WTC11 (cell line): ENCODE measurements at regions not wholly inside any gene's neighbourhood (a gene's known extent, or its start where the extent isn't known, plus 50 kb on each side); places are given as distances from the start of the nearest gene placed in this dataset.

Experiments
- ATAC-seq: fragments of 200-7000 bp; cut with Tn5 transposase; 2 replicates; pipeline ENCODE4 v1.10.0; 2021; ENCODE audit warnings: mild to moderate bottlenecking, moderate library complexity
- CTCF ChIA-PET: fragments of 300-600 bp; sonication (Branson Sonifier 250); formaldehyde crosslinking; loops from one replicate; lab custom pipeline; 2021; ENCODE audit warnings: antibody characterized with exemption; lab: Charles Lee
- POLR2A ChIA-PET: fragments of 350-600 bp; sonication (Branson Sonifier 250); formaldehyde crosslinking; loops from one replicate; lab custom pipeline; 2021; ENCODE audit warnings: antibody characterized with exemption; lab: Charles Lee
- DNase-seq: peaks from one replicate; pipeline ENCODE4 v3.0.0; 2021; ENCODE audit warnings: low spot score
- H3K27ac Mint-ChIP-seq: 2 replicates; pipeline ENCODE4 v1.8.0; 2021; ENCODE audit warnings: mixed read lengths
- H3K27me3 Mint-ChIP-seq: 2 replicates; pipeline ENCODE4 v1.8.0; 2021; ENCODE audit warnings: low read depth, mild to moderate bottlenecking, moderate library complexity, mixed read lengths
- H3K36me3 Mint-ChIP-seq: 2 replicates; pipeline ENCODE4 v1.8.0; 2021; ENCODE audit warnings: mixed read lengths
- H3K4me1 Mint-ChIP-seq: 2 replicates; pipeline ENCODE4 v1.8.0; 2022; ENCODE audit warnings: mixed read lengths
- H3K4me3 Mint-ChIP-seq: 2 replicates; pipeline ENCODE4 v1.8.0; 2021; ENCODE audit warnings: mild to moderate bottlenecking, moderate library complexity, mixed read lengths
- H3K9me3 Mint-ChIP-seq: 2 replicates; pipeline ENCODE4 v1.8.0; 2021; ENCODE audit warnings: mixed read lengths
- CREB1 ChIP-seq: sonication (generic); formaldehyde crosslinking; IDR thresholded peaks from 2 replicates; pipeline ENCODE4 v1.8.0; 2023; ENCODE audit warnings: mild to moderate bottlenecking, missing genetic modification reagents
- CREM ChIP-seq: sonication (generic); formaldehyde crosslinking; IDR thresholded peaks from 2 replicates; pipeline ENCODE4 v1.8.1; 2022; ENCODE audit warnings: mild to moderate bottlenecking, missing genetic modification reagents, moderate library complexity
- ELF4 ChIP-seq: sonication (generic); formaldehyde crosslinking; IDR thresholded peaks from 2 replicates; pipeline ENCODE4 v1.8.1; 2022; ENCODE audit warnings: low read depth, mild to moderate bottlenecking, moderate library complexity, missing genetic modification reagents
- ETV6 ChIP-seq: sonication (generic); formaldehyde crosslinking; IDR thresholded peaks from 2 replicates; pipeline ENCODE4 v1.8.1; 2022; ENCODE audit warnings: mild to moderate bottlenecking, missing genetic modification reagents
- FOXP1 ChIP-seq: sonication (generic); formaldehyde crosslinking; IDR thresholded peaks from 2 replicates; pipeline ENCODE4 v1.8.0; 2022; ENCODE audit warnings: missing genetic modification reagents, mild to moderate bottlenecking, moderate library complexity, borderline replicate concordance
- GABPB1 ChIP-seq: sonication (generic); formaldehyde crosslinking; IDR thresholded peaks from 2 replicates; pipeline ENCODE4 v1.8.1; 2023; ENCODE audit warnings: mild to moderate bottlenecking, missing genetic modification reagents
- HMGA2 ChIP-seq: fragments of 250-450 bp; sonication (Bioruptor Pico); IDR thresholded peaks from 2 replicates; pipeline ENCODE4 v1.4.0; 2021; ENCODE audit warnings: mild to moderate bottlenecking, moderate library complexity
- MXD4 ChIP-seq: fragments of 250-450 bp; sonication (Bioruptor Pico); IDR thresholded peaks from 2 replicates; pipeline ENCODE4 v1.8.0; 2021; ENCODE audit warnings: mild to moderate bottlenecking, moderate library complexity, borderline replicate concordance
- NFATC4 ChIP-seq: fragments of 250-450 bp; sonication (Bioruptor Pico); IDR thresholded peaks from 2 replicates; pipeline ENCODE4 v1.9.0; 2021; ENCODE audit warnings: mild to moderate bottlenecking
- ZNF138 ChIP-seq: sonication (generic); formaldehyde crosslinking; conservative IDR thresholded peaks from 2 replicates; pipeline ENCODE4 v1.8.1; 2022; ENCODE audit warnings: mild to moderate bottlenecking, moderate library complexity, missing genetic modification reagents
- ZNF396 ChIP-seq: fragments of 250-450 bp; sonication (Bioruptor Pico); IDR thresholded peaks from 2 replicates; pipeline ENCODE4 v1.8.0; 2021; ENCODE audit warnings: mild to moderate bottlenecking, moderate library complexity, borderline replicate concordance
- TF ChIP-seq, protein P1 (sequence below): fragments of 250-450 bp; sonication (Bioruptor Pico); conservative IDR thresholded peaks from 2 replicates; pipeline ENCODE4 v1.9.0; 2021; ENCODE audit warnings: mild to moderate bottlenecking
- TF ChIP-seq, protein P2 (sequence below): fragments of 250-450 bp; sonication (Bioruptor Pico); IDR thresholded peaks from 2 replicates; pipeline ENCODE4 v1.9.0; 2021; ENCODE audit warnings: mild to moderate bottlenecking
- TF ChIP-seq, protein P3 (sequence below): sonication (generic); formaldehyde crosslinking; IDR thresholded peaks from 2 replicates; pipeline ENCODE4 v1.8.1; 2022; ENCODE audit warnings: low read depth, mild to moderate bottlenecking, moderate library complexity, missing genetic modification reagents, borderline replicate concordance
- TF ChIP-seq, protein P4 (sequence below): sonication (generic); formaldehyde crosslinking; IDR thresholded peaks from 2 replicates; pipeline ENCODE4 v1.8.1; 2023; ENCODE audit warnings: mild to moderate bottlenecking, missing genetic modification reagents, moderate library complexity
- TF ChIP-seq, protein P5 (sequence below): sonication (generic); formaldehyde crosslinking; IDR thresholded peaks from 2 replicates; pipeline ENCODE4 v1.8.1; 2022; ENCODE audit warnings: low read depth, missing genetic modification reagents, borderline replicate concordance
- TF ChIP-seq, protein P6 (sequence below): sonication (generic); formaldehyde crosslinking; IDR thresholded peaks from 2 replicates; pipeline ENCODE4 v1.8.1; 2022; ENCODE audit warnings: mild to moderate bottlenecking, missing genetic modification reagents, moderate library complexity, borderline replicate concordance
- TF ChIP-seq, protein P7 (sequence below): sonication (generic); formaldehyde crosslinking; IDR thresholded peaks from 2 replicates; pipeline ENCODE4 v1.8.0; 2022; ENCODE audit warnings: mild to moderate bottlenecking, missing genetic modification reagents

DNA sequence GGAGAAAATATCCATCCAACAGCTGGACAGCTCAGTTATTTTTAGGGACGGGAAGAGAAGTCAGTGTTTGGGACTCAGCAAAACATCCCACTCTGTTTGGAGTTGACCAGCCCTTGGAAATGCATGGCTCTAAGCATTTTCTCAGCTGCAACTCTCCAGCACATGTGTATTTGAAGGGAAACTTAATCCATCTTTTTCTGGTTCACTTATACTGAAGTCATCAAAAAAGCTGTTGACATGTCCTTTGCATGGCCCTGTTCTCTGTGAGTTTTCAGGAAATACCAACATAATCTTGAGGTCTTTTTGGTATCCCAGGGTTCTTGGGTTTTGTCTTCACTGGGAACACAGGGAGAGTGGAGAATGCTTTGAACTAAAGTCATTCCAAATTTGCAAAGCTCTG is 91.9 kb upstream of the CELF4 start:
- DNase-seq (no peak), ATAC-seq (no peak)
- H3K27me3 Mint-ChIP-seq = peaks cover 3% of the 10 kb centered on the region
- TF ChIP-seq ELF4 (no peak), NFATC4 (CRISPR knock-in tag) (no peak), ETV6 (no peak), CREM (CRISPR knock-in tag) (no peak), GABPB1 (CRISPR knock-in tag) (no peak), ZNF396 (CRISPR knock-in tag) (no peak), CREB1 (CRISPR knock-in tag) (no peak), FOXP1 (CRISPR knock-in tag) (no peak), ZNF138 (CRISPR knock-in tag) (no peak), HMGA2 (no peak), MXD4 (no peak)
- TF ChIP-seq, protein P1, sequence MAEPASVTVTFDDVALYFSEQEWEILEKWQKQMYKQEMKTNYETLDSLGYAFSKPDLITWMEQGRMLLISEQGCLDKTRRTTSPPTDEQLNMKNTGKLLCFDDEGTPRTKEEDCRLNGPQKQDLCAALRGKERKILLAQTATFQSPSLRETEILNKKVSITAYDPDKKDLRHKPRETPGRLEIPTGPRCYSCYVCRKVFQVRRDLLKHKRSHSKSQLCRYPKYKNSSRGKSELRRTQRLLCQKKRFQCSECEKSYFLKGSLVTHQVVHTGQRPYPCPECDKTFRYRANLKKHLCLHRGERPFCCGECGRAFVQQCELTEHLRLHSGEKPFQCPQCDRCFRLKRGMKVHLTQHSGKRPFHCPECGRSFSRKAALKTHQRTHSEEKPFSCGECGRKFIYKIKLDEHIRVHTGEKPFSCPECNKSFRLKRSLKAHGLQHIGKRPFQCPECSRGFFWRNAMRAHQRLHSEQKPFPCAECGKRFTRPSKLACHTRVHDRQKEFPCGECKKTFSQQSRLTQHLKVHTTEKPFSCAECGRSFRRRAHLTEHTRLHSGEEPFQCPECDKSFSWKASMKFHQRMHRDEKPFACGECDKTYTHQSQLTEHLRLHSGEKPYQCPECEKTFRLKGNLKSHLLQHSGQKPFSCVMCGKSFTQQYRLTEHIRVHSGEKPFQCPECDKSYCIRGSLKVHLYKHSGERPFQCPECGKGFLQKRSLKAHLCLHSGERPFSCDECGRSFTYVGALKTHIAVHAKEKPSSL (CRISPR knock-in tag) = no peak
- TF ChIP-seq, protein P2, sequence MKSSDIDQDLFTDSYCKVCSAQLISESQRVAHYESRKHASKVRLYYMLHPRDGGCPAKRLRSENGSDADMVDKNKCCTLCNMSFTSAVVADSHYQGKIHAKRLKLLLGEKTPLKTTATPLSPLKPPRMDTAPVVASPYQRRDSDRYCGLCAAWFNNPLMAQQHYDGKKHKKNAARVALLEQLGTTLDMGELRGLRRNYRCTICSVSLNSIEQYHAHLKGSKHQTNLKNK (CRISPR knock-in tag) = no peak
- TF ChIP-seq, protein P3, sequence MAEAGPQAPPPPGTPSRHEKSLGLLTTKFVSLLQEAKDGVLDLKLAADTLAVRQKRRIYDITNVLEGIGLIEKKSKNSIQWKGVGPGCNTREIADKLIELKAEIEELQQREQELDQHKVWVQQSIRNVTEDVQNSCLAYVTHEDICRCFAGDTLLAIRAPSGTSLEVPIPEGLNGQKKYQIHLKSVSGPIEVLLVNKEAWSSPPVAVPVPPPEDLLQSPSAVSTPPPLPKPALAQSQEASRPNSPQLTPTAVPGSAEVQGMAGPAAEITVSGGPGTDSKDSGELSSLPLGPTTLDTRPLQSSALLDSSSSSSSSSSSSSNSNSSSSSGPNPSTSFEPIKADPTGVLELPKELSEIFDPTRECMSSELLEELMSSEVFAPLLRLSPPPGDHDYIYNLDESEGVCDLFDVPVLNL (CRISPR knock-in tag) = no peak
- TF ChIP-seq, protein P4, sequence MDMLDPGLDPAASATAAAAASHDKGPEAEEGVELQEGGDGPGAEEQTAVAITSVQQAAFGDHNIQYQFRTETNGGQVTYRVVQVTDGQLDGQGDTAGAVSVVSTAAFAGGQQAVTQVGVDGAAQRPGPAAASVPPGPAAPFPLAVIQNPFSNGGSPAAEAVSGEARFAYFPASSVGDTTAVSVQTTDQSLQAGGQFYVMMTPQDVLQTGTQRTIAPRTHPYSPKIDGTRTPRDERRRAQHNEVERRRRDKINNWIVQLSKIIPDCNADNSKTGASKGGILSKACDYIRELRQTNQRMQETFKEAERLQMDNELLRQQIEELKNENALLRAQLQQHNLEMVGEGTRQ (CRISPR knock-in tag) = no peak
- TF ChIP-seq, protein P5, sequence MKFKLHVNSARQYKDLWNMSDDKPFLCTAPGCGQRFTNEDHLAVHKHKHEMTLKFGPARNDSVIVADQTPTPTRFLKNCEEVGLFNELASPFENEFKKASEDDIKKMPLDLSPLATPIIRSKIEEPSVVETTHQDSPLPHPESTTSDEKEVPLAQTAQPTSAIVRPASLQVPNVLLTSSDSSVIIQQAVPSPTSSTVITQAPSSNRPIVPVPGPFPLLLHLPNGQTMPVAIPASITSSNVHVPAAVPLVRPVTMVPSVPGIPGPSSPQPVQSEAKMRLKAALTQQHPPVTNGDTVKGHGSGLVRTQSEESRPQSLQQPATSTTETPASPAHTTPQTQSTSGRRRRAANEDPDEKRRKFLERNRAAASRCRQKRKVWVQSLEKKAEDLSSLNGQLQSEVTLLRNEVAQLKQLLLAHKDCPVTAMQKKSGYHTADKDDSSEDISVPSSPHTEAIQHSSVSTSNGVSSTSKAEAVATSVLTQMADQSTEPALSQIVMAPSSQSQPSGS (CRISPR knock-in tag) = no peak
- TF ChIP-seq, protein P6, sequence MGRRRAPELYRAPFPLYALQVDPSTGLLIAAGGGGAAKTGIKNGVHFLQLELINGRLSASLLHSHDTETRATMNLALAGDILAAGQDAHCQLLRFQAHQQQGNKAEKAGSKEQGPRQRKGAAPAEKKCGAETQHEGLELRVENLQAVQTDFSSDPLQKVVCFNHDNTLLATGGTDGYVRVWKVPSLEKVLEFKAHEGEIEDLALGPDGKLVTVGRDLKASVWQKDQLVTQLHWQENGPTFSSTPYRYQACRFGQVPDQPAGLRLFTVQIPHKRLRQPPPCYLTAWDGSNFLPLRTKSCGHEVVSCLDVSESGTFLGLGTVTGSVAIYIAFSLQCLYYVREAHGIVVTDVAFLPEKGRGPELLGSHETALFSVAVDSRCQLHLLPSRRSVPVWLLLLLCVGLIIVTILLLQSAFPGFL (CRISPR knock-in tag) = no peak
- TF ChIP-seq, protein P7, sequence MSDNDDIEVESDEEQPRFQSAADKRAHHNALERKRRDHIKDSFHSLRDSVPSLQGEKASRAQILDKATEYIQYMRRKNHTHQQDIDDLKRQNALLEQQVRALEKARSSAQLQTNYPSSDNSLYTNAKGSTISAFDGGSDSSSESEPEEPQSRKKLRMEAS (CRISPR knock-in tag) = no peak
- CTCF ChIA-PET = no interaction called here
- H3K9me3 Mint-ChIP-seq = peaks cover 2% of the 10 kb centered on the region; the same call in 1 of the 2 replicates
- H3K36me3 Mint-ChIP-seq = no peaks in the 10 kb centered on the region
- H3K4me1 Mint-ChIP-seq = peaks cover 26% of the 10 kb centered on the region
- H3K27ac Mint-ChIP-seq = no peak overlapping the region
- POLR2A ChIA-PET = no interaction called here
- H3K4me3 Mint-ChIP-seq = no peak overlapping the region
